Pancreas (tissue), 10 donors: ENCODE measurements at regions not wholly inside any gene's neighbourhood (a gene's known extent, or its start where the extent isn't known, plus 50 kb on each side); places are given as distances from the start of the nearest gene placed in this dataset.

ENCODE experiments used
- ATAC-seq, 4 donors: fragments of 200-7000 bp; cut with Tn5 transposase; one replicate each; pipeline versions ENCODE4 v1.8.0 to v1.9.1; 2020; ENCODE audit warnings: mild to moderate bottlenecking in 4 of 4, moderate library complexity in 4 of 4
- DNase-seq, 6 donors: peaks; one replicate each; pipeline ENCODE4 v3.0.0-alpha.2; 2020
- FAIRE-seq: peaks from 2 replicates; lab custom pipeline; 2012; peaks lifted over from hg19 to GRCh38; lab: Jason Lieb, UNC
- H3K27ac ChIP-seq, 4 donors: fragments of 200-600 bp; sonication (generic); 1 replicate in 3 of 4; 2 replicates in 1 of 4; pipeline versions ENCODE4 v1.5.0 to v1.8.0; 2020
- H3K27me3 ChIP-seq, 4 donors: fragments of 200-600 bp; one replicate each; pipeline ENCODE4 v1.8.0; 2021
- H3K36me3 ChIP-seq, 3 donors: fragments of 200-600 bp; sonication (generic) in 1 of 3; one replicate each; pipeline versions ENCODE4 v1.5.0 to v1.8.0; 2020 to 2021
- H3K4me1 ChIP-seq, 3 donors: fragments of 200-600 bp; one replicate each; pipeline ENCODE4 v1.8.0; 2021
- H3K4me3 ChIP-seq, 4 donors: fragments of 200-600 bp; sonication (generic) in 2 of 4; one replicate each; pipeline versions ENCODE4 v1.5.0 to v1.8.0; 2020 to 2021
- H3K9me3 ChIP-seq, 4 donors: fragments of 200-600 bp; one replicate each; pipeline ENCODE4 v1.8.0; 2021
- WGBS, 2 donors: extraction: QIAGEN DNeasy Blood & Tissue Kit; methylation state at CpG; one replicate each; pipeline ENCODE4 v1.1.7; 2013; 5-methylcytosine and 5-hydroxymethylcytosine counted together
- intact Hi-C, 3 donors: fragments of 100-400 bp; cut with DNase I; formaldehyde crosslinking; loops; one replicate each; pipeline versions ENCODE4 v1.11.1 to v1.14.2; 2022
- TF ChIP-seq, protein P1 (sequence below), 4 donors: fragments of 200-600 bp; sonication (generic) in 3 of 4; IDR thresholded peaks; one replicate each; pipeline versions ENCODE4 v1.5.0 to v1.8.0; 2021; ENCODE audit warnings: antibody characterized with exemption in 4 of 4
- donor health status: healthy with polysubstance abuse.
- donor health status: DM: no; HTN: no; CAD: no; lungs with moderate emphysema.
- donor health status: DM: no; HTN: no; CAD: no.
- donor health status: control.
- donor health status: control.
- donor health status: Bipolar disorder and iron deficiency.
- donor health status: DM: yes; HTN: yes; CAD: no.
- donor health status: DM: no; HTN: no; CAD: no.
- donor health status: DM: no; HTN: no; CAD: no.
- donor health status: DM: yes; HTN: yes; CAD: no.

DNA sequence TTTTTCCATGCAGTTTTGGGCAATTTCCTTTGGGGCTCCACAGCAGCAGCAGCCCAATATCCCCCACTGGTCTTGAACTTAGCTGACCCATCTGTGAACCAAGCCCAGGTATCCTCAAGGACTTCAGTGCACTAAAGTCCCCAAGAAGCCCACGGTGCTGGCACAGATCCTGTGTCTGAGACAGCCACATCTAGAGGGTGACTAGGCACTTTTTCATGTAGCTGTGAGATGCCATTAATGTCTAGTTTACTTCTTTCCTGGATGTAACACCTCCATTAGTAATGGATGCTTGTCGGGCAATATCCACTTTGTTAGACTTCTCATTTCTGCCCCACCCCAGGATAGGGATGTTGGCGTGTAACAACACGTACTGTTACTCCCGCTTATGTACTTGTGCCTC lies 117.9 kb downstream of the GPCPD1 start:
- no peak for ATAC-seq
- WGBS, 2 donors, result 92 to 95% methylated on average over 5 of the region's 5 CpGs

GRCh38 chr20:5491455-5491854 lies 119.4 kb downstream of the GPCPD1 start:
- peak in 1 of 6 donors; percentile 37 for DNase-seq
- peak; percentile 61 to 87 (median 69) for ATAC-seq
- intact Hi-C loops, result no loop called here
- H3K9me3 ChIP-seq, result no peaks in the 10 kb centered on the region
- no peak overlapping the region for H3K27ac ChIP-seq
- TF ChIP-seq, protein P1, sequence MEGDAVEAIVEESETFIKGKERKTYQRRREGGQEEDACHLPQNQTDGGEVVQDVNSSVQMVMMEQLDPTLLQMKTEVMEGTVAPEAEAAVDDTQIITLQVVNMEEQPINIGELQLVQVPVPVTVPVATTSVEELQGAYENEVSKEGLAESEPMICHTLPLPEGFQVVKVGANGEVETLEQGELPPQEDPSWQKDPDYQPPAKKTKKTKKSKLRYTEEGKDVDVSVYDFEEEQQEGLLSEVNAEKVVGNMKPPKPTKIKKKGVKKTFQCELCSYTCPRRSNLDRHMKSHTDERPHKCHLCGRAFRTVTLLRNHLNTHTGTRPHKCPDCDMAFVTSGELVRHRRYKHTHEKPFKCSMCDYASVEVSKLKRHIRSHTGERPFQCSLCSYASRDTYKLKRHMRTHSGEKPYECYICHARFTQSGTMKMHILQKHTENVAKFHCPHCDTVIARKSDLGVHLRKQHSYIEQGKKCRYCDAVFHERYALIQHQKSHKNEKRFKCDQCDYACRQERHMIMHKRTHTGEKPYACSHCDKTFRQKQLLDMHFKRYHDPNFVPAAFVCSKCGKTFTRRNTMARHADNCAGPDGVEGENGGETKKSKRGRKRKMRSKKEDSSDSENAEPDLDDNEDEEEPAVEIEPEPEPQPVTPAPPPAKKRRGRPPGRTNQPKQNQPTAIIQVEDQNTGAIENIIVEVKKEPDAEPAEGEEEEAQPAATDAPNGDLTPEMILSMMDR (IDR thresholded peaks at IDR 0.05), result no peak
- peaks cover 0 to 4% (median 0%) of the 10 kb centered on the region in 3 donors for H3K4me1 ChIP-seq
- H3K4me3 ChIP-seq, result no peak overlapping the region
- WGBS, 2 donors, result 24 to 41% methylated on average over 3 of the region's 3 CpGs
- H3K36me3 ChIP-seq, result no peaks in the 10 kb centered on the region
- H3K27me3 ChIP-seq, result no peaks in the 10 kb centered on the region
- no peak for FAIRE-seq

More for the DNA sequence above, 117.9 kb downstream of the GPCPD1 start:
- TF ChIP-seq, protein P1 (IDR thresholded peaks at IDR 0.05), result no peak
- no peak overlapping the region for H3K27ac ChIP-seq
- FAIRE-seq, result no peak
- peaks cover 0 to 4% (median 0%) of the 10 kb centered on the region in 3 donors for H3K4me1 ChIP-seq
- no peak for DNase-seq
- H3K9me3 ChIP-seq, result no peaks in the 10 kb centered on the region
- H3K27me3 ChIP-seq, result no peaks in the 10 kb centered on the region
- no peak overlapping the region for H3K4me3 ChIP-seq
- intact Hi-C loops, result no loop called here
- no peaks in the 10 kb centered on the region for H3K36me3 ChIP-seq

- Histone ChIP-seq H3K9me3 (no peaks in the 10 kb centered on the region), H3K4me1 (peaks cover 0 to 4% (median 0%) of the 10 kb centered on the region in 3 donors), H3K27ac (no peak overlapping the region), H3K4me3 (no peak overlapping the region), H3K36me3 (no peaks in the 10 kb centered on the region), H3K27me3 (no peaks in the 10 kb centered on the region)
- FAIRE-seq (no peak), ATAC-seq (no peak), DNase-seq (no peak)
- WGBS, 2 donors, result 86 to 95% methylated on average over 1 of the region's 1 CpG
- TF ChIP-seq, protein P1 (IDR thresholded peaks at IDR 0.05), result no peak
- intact Hi-C loops, result no loop called here
Observed at GRCh38 chr20:5489601-5490000, 121.2 kb downstream of the GPCPD1 start.

DNA sequence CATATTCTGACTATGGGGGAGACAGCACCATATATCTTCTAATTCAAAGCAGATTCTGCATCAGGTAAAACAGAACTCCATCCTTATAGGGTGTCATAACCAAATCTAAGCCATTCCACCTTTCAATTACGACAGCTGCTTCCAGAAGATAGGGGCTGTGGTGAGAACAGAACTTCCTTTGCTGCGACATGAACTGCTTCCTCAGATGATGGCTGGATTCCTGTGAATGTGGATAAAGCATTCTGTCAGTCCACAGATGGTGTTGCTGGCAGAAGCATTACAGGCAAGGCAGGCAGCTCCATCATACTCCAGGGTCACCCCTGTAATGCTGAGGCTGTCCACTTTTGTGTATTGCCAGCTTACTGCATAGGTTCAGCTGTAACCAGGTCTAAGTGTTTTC lies 122.0 kb downstream of the GPCPD1 start:
- Histone ChIP-seq H3K4me3 (no peak overlapping the region), H3K27ac (no peak overlapping the region), H3K36me3 (no peaks in the 10 kb centered on the region), H3K9me3 (no peaks in the 10 kb centered on the region), H3K4me1 (peaks cover 0 to 4% (median 0%) of the 10 kb centered on the region in 3 donors), H3K27me3 (no peaks in the 10 kb centered on the region)
- 74 to 81% methylated on average over 2 of the region's 2 CpGs for WGBS, 2 donors
- FAIRE-seq, result no peak
- no peak for DNase-seq
- intact Hi-C loops, result no loop called here
- TF ChIP-seq, protein P1 (IDR thresholded peaks at IDR 0.05), result no peak
- no peak for ATAC-seq

DNA sequence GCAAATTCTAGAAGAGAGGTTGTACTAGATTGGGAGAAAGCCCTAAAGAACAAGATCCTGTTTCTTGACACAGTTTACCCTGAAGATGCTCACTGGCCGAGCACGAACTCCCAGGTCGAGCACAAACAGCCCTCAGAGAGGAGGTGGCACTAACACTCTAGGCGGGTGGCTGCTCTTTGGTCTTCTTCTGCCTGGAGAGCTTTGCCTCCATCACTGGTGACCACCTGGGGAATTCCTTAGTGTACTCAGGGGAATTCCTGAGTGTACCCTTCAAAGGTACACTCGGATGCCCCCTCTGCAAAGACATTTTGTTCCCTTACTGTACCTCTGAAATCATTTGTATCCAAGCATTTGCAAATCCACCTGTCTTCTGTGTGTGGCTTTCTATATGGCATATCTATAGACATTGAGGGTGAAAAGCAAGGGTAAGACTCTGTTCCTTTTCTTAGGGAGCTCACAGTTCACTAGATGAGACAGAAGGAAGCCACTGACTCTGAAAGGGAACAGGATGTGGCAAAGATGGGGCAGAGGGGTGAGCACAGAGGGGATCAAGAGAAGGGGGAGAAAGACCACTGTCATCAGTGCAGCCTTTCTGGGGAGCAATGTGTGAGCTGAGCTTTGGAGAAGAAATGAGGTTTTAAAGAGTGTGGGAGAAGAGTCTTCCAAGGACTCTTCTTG lies 124.3 kb downstream of the GPCPD1 start:
- TF ChIP-seq, protein P1 (IDR thresholded peaks at IDR 0.05), result no peak
- Histone ChIP-seq H3K4me1 (peaks cover 5 to 9% (median 8%) of the 10 kb centered on the region in 3 donors), H3K27me3 (no peaks in the 10 kb centered on the region), H3K27ac (no peak overlapping the region), H3K36me3 (no peaks in the 10 kb centered on the region), H3K9me3 (no peaks in the 10 kb centered on the region), H3K4me3 (no peak overlapping the region)
- WGBS, 2 donors, result 82 to 88% methylated on average over 5 of the region's 5 CpGs
- ATAC-seq (no peak), DNase-seq (no peak), FAIRE-seq (no peak)
- intact Hi-C loops, result no loop called here
